ENCODE measurements at regions not wholly inside any gene's neighbourhood (a gene's known extent, or its start where the extent isn't known, plus 50 kb on each side); places are given as distances from the start of the nearest gene placed in this dataset.

DNA sequence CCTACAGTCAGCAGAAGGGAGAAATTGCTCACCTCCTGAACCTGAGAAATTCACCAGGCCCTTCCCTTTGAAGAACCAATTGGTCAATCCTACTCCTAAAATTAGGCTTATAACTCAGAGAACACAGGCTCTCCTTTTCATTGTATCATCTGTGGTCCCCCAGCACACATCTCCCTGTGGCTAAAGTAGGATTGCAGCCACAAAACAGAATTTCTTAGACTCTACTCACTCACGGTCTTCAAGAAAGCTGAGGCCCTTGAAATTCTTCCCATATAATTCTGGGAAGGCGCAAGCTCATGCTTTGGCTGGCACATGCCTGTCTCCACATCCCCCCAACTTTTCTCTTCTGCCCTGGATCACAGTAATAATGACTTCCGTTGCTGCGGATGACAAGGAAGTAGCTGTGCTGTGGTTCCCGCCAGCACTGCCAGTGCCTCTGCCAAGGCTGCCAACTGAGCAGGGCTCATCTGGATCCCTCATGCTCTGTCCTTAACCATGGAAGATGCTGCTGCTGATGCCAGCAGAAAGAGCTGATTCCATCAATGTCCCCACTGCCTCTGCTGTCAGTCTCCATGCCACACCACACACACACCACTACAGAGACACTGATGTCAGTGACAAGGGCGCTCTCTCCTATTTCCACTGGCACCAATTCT, 200.6 kb upstream of the POU2AF2 start:
- TF ChIP-seq, protein P1, sequence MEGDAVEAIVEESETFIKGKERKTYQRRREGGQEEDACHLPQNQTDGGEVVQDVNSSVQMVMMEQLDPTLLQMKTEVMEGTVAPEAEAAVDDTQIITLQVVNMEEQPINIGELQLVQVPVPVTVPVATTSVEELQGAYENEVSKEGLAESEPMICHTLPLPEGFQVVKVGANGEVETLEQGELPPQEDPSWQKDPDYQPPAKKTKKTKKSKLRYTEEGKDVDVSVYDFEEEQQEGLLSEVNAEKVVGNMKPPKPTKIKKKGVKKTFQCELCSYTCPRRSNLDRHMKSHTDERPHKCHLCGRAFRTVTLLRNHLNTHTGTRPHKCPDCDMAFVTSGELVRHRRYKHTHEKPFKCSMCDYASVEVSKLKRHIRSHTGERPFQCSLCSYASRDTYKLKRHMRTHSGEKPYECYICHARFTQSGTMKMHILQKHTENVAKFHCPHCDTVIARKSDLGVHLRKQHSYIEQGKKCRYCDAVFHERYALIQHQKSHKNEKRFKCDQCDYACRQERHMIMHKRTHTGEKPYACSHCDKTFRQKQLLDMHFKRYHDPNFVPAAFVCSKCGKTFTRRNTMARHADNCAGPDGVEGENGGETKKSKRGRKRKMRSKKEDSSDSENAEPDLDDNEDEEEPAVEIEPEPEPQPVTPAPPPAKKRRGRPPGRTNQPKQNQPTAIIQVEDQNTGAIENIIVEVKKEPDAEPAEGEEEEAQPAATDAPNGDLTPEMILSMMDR (IDR thresholded peaks at IDR 0.05) = no peak
- no peak for TF ChIP-seq POLR2A (IDR thresholded peaks at IDR 0.05)
- no peak for TF ChIP-seq EP300 (IDR thresholded peaks at IDR 0.05)
